AG04450 (cell line): ENCODE measurements at regions not wholly inside any gene's neighbourhood (a gene's known extent, or its start where the extent isn't known, plus 50 kb on each side); places are given as distances from the start of the nearest gene placed in this dataset.

ENCODE experiments used
- CTCF ChIA-PET: fragments of 300-600, 350-600 bp; formaldehyde crosslinking; extraction: SDS; loops from one replicate; lab custom pipeline; 2022; ENCODE audit warnings: antibody characterized with exemption, inconsistent platforms; lab: Charles Lee
- POLR2A ChIA-PET: fragments of 350-600 bp; formaldehyde crosslinking; extraction: SDS; loops from one replicate; lab custom pipeline; 2021; ENCODE audit warnings: antibody characterized with exemption, inconsistent platforms; lab: Yijun Ruan, JAX
- DNase-seq: peaks from one replicate; pipeline ENCODE4 v3.0.0-alpha.2; 2011; ENCODE audit warnings: low read depth, low spot score
- H3K27ac ChIP-seq: one replicate; pipeline ENCODE4 v1.5.1; 2012; ENCODE audit warnings: low read depth, low read length, control low read depth
- H3K27me3 ChIP-seq: one replicate; pipeline ENCODE4 v1.6.0; 2012; ENCODE audit warnings: low read length; ENCODE audit not compliant: control insufficient read depth, insufficient read depth
- H3K4me3 ChIP-seq: 2 replicates; pipeline ENCODE4 v1.5.1; 2011; ENCODE audit warnings: mild to moderate bottlenecking, low read depth, low read length, control low read depth
- H3K9me3 ChIP-seq: 2 replicates; pipeline ENCODE4 v1.5.1; 2012; ENCODE audit warnings: low read length; ENCODE audit not compliant: control insufficient read depth, insufficient read depth
- TF ChIP-seq, protein P1 (sequence below): IDR thresholded peaks from 2 replicates; pipeline ENCODE4 v1.5.1; 2011; ENCODE audit warnings: low read depth, low read length, control low read depth, inconsistent platforms

DNA sequence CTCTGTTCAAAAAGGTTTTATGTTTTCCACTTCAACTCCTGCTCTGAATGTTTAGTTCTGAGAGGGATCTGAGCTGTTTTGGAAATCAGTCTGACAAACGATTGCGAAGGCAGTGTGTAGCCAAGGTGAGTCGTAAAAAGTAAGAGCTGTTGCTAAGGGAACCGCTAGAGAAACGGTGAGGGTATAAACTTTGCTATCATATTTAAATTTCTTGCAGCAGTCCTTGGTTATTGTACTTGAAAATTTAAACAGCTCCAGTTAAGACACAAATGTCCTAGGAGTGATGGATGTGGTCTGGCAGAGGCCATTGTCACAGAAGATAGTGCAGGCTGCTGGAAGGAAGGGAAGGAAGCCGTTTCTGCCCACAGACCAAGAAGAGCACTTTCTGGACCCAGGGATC, 64.9 kb upstream of the CITED2 start:
- no peak overlapping the region for H3K4me3 ChIP-seq
- no peak overlapping the region for H3K27ac ChIP-seq
- CTCF ChIA-PET, result no interaction called here
- no peaks in the 10 kb centered on the region for H3K9me3 ChIP-seq
- POLR2A ChIA-PET, result interaction anchor here (0.6 kb wide), 1 partner anchor 332 kb away, joined by 3 read pairs; no protein-coding TSS in a partner anchor
- H3K27me3 ChIP-seq, result no peaks in the 10 kb centered on the region
- no peak for DNase-seq
- TF ChIP-seq, protein P1, sequence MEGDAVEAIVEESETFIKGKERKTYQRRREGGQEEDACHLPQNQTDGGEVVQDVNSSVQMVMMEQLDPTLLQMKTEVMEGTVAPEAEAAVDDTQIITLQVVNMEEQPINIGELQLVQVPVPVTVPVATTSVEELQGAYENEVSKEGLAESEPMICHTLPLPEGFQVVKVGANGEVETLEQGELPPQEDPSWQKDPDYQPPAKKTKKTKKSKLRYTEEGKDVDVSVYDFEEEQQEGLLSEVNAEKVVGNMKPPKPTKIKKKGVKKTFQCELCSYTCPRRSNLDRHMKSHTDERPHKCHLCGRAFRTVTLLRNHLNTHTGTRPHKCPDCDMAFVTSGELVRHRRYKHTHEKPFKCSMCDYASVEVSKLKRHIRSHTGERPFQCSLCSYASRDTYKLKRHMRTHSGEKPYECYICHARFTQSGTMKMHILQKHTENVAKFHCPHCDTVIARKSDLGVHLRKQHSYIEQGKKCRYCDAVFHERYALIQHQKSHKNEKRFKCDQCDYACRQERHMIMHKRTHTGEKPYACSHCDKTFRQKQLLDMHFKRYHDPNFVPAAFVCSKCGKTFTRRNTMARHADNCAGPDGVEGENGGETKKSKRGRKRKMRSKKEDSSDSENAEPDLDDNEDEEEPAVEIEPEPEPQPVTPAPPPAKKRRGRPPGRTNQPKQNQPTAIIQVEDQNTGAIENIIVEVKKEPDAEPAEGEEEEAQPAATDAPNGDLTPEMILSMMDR, result no peak

DNA sequence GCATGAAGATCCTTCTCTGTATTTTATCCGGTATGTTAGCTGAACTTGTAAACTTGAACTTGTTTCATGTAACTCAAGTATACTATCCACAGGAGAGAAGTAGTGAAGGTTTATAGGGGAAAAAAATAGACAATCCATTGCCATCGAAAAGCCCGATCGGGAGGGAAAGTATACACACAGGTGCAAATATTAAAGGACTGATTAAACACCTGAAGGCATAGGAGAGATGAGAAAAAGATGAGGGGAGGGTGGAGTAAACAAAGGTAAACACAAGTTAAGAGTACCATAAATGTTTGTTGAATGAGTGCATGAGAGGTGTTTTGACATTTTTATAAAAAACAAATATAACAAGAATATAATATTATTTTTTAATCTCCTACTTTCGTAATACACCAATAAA, 64.3 kb upstream of the CITED2 start:
- Histone ChIP-seq H3K9me3 (no peaks in the 10 kb centered on the region), H3K27me3 (no peaks in the 10 kb centered on the region), H3K4me3 (no peak overlapping the region), H3K27ac (no peak overlapping the region)
- DNase-seq, result no peak
- ChIA-PET POLR2A (no interaction called here), CTCF (no interaction called here)
- TF ChIP-seq, protein P1, result no peak

DNA sequence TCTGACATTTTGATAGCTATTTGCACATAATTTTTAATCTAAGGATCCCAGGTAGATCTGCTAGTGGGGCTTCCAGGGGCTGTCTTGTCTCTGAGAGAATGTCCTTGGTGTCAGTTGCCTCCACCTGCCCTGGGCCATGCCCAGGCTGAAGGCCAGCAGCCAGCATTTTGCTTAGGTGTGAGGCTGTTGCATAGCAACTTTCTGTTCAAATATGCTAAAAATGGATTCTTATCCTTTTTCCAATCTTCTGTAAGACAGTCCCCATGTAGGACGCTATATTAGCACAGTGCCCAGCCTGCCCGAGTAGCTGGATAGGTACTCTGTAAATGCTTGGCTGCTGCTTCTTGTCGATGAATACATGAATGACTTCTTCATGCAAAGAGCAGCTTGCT, 62.5 kb upstream of the CITED2 start:
- ChIA-PET POLR2A (no interaction called here), CTCF (no interaction called here)
- TF ChIP-seq, protein P1, result no peak
- H3K27ac ChIP-seq, result no peak overlapping the region
- no peaks in the 10 kb centered on the region for H3K9me3 ChIP-seq
- DNase-seq, result no peak
- H3K4me3 ChIP-seq, result no peak overlapping the region
- H3K27me3 ChIP-seq, result no peaks in the 10 kb centered on the region

DNA sequence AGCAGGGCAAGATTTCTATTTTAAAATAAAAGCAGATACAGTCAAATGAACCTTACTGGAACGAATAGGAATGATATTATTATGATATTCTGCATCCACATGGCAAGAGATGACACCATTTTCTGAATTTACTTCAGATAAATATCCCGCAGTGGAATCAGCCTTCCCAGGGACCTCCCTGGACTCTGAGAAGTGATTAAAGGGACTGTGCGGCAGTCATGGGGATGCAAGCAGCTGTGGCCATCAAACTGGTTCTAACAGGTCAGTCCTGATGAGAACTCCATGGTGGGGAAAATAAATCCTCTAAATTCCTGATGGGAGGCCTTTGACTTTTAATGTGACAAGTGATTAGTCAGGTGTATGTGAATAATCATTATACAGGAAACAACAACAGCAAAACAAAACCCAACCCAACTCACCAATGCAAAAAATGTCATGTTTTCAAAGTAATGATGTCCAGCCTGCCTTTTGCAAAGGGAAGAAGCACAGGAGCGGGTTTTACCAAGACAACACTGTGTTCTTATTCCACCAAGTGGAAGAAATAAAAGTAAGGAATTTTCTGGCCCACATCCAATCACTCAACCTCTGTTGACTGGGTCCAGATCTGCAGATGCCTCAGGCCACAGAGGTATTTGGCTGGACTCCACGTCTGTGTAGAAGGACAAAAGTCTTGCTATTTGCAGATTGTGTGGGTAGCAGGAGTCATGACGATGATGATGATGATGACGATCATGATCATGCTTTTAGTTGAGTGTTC, 61.9 kb upstream of the CITED2 start:
- Histone ChIP-seq H3K4me3 (no peak overlapping the region), H3K27ac (no peak overlapping the region), H3K9me3 (no peaks in the 10 kb centered on the region), H3K27me3 (no peaks in the 10 kb centered on the region)
- TF ChIP-seq, protein P1, result no peak
- no peak for DNase-seq
- CTCF ChIA-PET, result no interaction called here
- POLR2A ChIA-PET, result no interaction called here

DNA sequence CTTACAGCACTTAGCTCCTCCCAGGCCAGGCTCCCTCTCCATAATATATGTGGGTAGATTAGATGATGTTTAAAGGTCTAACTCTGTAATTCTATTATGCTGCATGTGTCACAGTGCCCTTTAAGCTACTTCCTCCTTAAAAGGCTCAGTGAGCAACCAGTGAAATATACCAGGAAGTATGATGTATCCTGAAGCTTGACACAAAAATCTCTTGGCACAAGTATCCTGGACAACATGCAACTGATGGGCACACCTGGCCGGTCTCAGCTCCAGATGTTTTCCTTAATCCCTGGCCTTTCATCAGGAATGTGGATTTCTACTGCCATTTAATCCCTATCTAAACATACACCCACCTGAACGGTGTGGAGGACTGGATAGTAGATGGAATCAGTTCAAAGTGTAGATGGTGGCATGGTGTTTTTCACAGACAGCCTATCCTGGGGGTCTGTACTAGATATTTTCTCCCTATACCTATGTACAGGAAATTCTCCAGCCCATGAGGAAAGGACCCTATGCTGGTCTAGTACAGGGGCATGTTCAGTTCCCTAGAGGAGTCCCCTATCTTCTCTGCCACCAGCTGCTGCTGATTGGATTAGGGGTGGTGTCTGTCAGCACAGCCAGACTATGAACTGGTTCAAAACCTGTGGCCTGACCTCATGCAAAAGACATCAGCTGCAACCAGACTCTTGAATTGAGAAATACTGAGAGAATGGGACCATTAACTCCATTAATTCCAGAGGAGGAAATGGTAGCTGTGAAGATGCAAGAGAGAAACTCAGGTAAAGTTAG, 59.4 kb upstream of the CITED2 start:
- ChIA-PET POLR2A (interaction anchor here (0.5 to 1.3 kb wide), 2 partner anchors 20 to 59 kb away, joined by 3 to 5 read pairs; partner anchors contain the start of gene CITED2), CTCF (no interaction called here)
- Histone ChIP-seq H3K27me3 (no peaks in the 10 kb centered on the region), H3K9me3 (no peaks in the 10 kb centered on the region), H3K27ac (no peak overlapping the region), H3K4me3 (no peak overlapping the region)
- TF ChIP-seq, protein P1, result no peak
- no peak for DNase-seq
